DND-41 (cell line): ENCODE measurements at regions not wholly inside any gene's neighbourhood (a gene's known extent, or its start where the extent isn't known, plus 50 kb on each side); places are given as distances from the start of the nearest gene placed in this dataset.

Experiments used
- EZH2 ChIP-seq: IDR thresholded peaks from 3 replicates; pipeline ENCODE4 v1.6.1; 2012; ENCODE audit warnings: borderline replicate concordance, low read depth, mild to moderate bottlenecking, moderate library complexity, low read length, inconsistent platforms; ENCODE audit not compliant: severe bottlenecking
- TF ChIP-seq, protein P1 (sequence below): IDR thresholded peaks from 2 replicates; pipeline ENCODE4 v1.5.1; 2012; ENCODE audit warnings: borderline replicate concordance, low read length, moderate library complexity, mild to moderate bottlenecking; ENCODE audit not compliant: poor library complexity, severe bottlenecking; ENCODE audit errors: extremely low read depth

DNA sequence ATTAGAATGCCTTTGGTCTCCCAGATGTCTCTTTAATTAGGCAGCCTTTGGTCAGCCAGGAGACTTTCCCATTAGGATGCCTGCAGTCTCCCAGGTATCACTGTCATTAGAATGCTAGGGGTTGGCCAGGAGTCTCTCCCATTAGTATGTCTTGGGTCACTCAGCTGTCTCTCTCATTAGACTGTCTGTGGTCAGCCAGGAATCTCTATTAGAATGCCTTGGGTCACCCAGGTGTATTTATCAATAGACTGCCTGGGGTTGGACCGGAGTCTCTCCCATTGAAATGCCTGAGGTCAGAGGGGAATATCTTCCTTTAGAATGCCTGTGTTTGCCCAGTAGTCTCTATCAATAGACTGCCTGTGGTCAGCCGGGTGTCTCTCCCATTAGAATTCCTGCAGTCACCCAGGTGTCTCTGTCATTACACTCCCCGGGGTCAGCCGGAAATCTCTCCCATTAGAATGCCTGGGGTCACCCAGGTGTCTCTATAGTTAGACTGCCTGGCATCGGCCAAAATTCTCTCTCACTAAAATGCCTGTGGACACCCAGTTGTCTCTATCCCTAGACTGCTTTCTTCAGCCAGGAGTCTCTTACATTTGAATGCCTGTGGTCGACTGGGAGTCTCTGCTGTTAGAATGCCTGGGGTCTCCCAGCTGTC, 1460.3 kb downstream of the UQCRFS1 start:
- TF ChIP-seq, protein P1, sequence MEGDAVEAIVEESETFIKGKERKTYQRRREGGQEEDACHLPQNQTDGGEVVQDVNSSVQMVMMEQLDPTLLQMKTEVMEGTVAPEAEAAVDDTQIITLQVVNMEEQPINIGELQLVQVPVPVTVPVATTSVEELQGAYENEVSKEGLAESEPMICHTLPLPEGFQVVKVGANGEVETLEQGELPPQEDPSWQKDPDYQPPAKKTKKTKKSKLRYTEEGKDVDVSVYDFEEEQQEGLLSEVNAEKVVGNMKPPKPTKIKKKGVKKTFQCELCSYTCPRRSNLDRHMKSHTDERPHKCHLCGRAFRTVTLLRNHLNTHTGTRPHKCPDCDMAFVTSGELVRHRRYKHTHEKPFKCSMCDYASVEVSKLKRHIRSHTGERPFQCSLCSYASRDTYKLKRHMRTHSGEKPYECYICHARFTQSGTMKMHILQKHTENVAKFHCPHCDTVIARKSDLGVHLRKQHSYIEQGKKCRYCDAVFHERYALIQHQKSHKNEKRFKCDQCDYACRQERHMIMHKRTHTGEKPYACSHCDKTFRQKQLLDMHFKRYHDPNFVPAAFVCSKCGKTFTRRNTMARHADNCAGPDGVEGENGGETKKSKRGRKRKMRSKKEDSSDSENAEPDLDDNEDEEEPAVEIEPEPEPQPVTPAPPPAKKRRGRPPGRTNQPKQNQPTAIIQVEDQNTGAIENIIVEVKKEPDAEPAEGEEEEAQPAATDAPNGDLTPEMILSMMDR = no peak
- no peak for TF ChIP-seq EZH2
